ENCODE measurements at regions not wholly inside any gene's neighbourhood (a gene's known extent, or its start where the extent isn't known, plus 50 kb on each side); places are given as distances from the start of the nearest gene placed in this dataset.
A peak's percentile ranks its signal among the peaks of the same experiment; 100 is the strongest.

- DNase-seq: no peak
Measured at GRCh38 chr13:70363991-70364390, 255.7 kb upstream of the KLHL1 start.

- DNase-seq: no peak
Measured at GRCh38 chr13:70362820-70363570, 254.7 kb upstream of the KLHL1 start.

GRCh38 chr13:70357031-70357430 lies 248.8 kb upstream of the KLHL1 start:
- DNase-seq: no peak

GRCh38 chr13:70353096-70353495 lies 244.8 kb upstream of the KLHL1 start:
- no peak for DNase-seq

- no peak for DNase-seq
Measured at GRCh38 chr13:70347947-70348620, 239.8 kb upstream of the KLHL1 start.

- DNase-seq: no peak
Measured at GRCh38 chr13:70339738-70340137, 231.5 kb upstream of the KLHL1 start.

- no peak for DNase-seq
Measured at GRCh38 chr13:70338609-70339008, 230.4 kb upstream of the KLHL1 start.

- no peak for DNase-seq
Measured at GRCh38 chr13:70336866-70337265, 228.6 kb upstream of the KLHL1 start.

GRCh38 chr13:70333752-70334151 lies 225.5 kb upstream of the KLHL1 start:
- no peak for DNase-seq

- no peak for DNase-seq
Measured at GRCh38 chr13:70330697-70331361, 222.6 kb upstream of the KLHL1 start.

- no peak for DNase-seq
Measured at GRCh38 chr13:70324519-70324918, 216.3 kb upstream of the KLHL1 start.

GRCh38 chr13:70311191-70311590 lies 202.9 kb upstream of the KLHL1 start:
- peak in 1 of 2 experiments; percentile 2 for DNase-seq

GRCh38 chr13:70310396-70311119 lies 202.3 kb upstream of the KLHL1 start:
- peak; percentile 17 to 28 for DNase-seq

GRCh38 chr13:70297189-70297616 lies 189.0 kb upstream of the KLHL1 start:
- no peak for DNase-seq

- DNase-seq: no peak
Measured at GRCh38 chr13:70284371-70284770, 176.1 kb upstream of the KLHL1 start.

GRCh38 chr13:70275841-70276240 lies 167.6 kb upstream of the KLHL1 start:
- DNase-seq: no peak

GRCh38 chr13:70255406-70255991 lies 147.2 kb upstream of the KLHL1 start:
- peak in 1 of 2 experiments; percentile 2 for DNase-seq

GRCh38 chr13:70253834-70254233 lies 145.6 kb upstream of the KLHL1 start:
- DNase-seq: peak in 1 of 2 experiments; percentile 11

- no peak for DNase-seq
Measured at GRCh38 chr13:70253411-70253810, 145.2 kb upstream of the KLHL1 start.

- no peak for DNase-seq
Measured at GRCh38 chr13:70249332-70250064, 141.2 kb upstream of the KLHL1 start.

GRCh38 chr13:70237131-70237530 lies 128.9 kb upstream of the KLHL1 start:
- no peak for DNase-seq

GRCh38 chr13:70235565-70235964 lies 127.3 kb upstream of the KLHL1 start:
- DNase-seq: no peak

Data from NCI-H446 (cell line).